ES-I3 (cell line): ENCODE measurements at regions not wholly inside any gene's neighbourhood (a gene's known extent, or its start where the extent isn't known, plus 50 kb on each side); places are given as distances from the start of the nearest gene placed in this dataset.

Experiments
- H3K36me3 ChIP-seq: 2 replicates; pipeline ENCODE4 v1.6.1; 2013; ENCODE audit warnings: mild to moderate bottlenecking, low read length, control low read depth, moderate library complexity; ENCODE audit not compliant: insufficient read depth
- H3K4me1 ChIP-seq: 2 replicates; pipeline ENCODE4 v1.6.1; 2013; ENCODE audit warnings: mild to moderate bottlenecking, control low read depth, low read length; ENCODE audit not compliant: insufficient read depth
- H3K9ac ChIP-seq: 2 replicates; pipeline ENCODE4 v1.6.1; 2013; ENCODE audit warnings: low read depth, mild to moderate bottlenecking, low read length, moderate library complexity
- H3K9me3 ChIP-seq: 2 replicates; pipeline ENCODE4 v1.6.1; 2013; ENCODE audit warnings: mild to moderate bottlenecking, low read length, moderate library complexity; ENCODE audit not compliant: control insufficient read depth, insufficient read depth

GRCh38 chr3:116929505-116930222 is 220.1 kb downstream of the TUSC7 start:
- Histone ChIP-seq H3K4me1 (no peaks in the 10 kb centered on the region; the same call in 1 of the 2 replicates), H3K9me3 (no peaks in the 10 kb centered on the region), H3K9ac (no peak overlapping the region), H3K36me3 (no peaks in the 10 kb centered on the region)

- no peaks in the 10 kb centered on the region for H3K9me3 ChIP-seq
- no peaks in the 10 kb centered on the region for H3K36me3 ChIP-seq
- no peak overlapping the region for H3K9ac ChIP-seq
- no peaks in the 10 kb centered on the region; the same call in 1 of the 2 replicates for H3K4me1 ChIP-seq
These were observed 221.2 kb downstream of the TUSC7 start for GRCh38 chr3:116930786-116931185.

GRCh38 chr3:116939091-116939490 is 229.5 kb downstream of the TUSC7 start:
- 0 out of 2 replicates have a peak, but pooled peaks cover 4% of the 10 kb centered on the region for H3K9me3 ChIP-seq
- no peaks in the 10 kb centered on the region for H3K4me1 ChIP-seq
- H3K9ac ChIP-seq: no peak overlapping the region
- no peaks in the 10 kb centered on the region for H3K36me3 ChIP-seq

- Histone ChIP-seq H3K9me3 (0 out of 2 replicates have a peak, but pooled peaks cover 4% of the 10 kb centered on the region), H3K9ac (no peak overlapping the region), H3K4me1 (no peaks in the 10 kb centered on the region), H3K36me3 (no peaks in the 10 kb centered on the region)
These were observed 230.0 kb downstream of the TUSC7 start for GRCh38 chr3:116939550-116939949.

GRCh38 chr3:116940719-116941118 is 231.1 kb downstream of the TUSC7 start:
- Histone ChIP-seq H3K9ac (no peak overlapping the region), H3K9me3 (0 out of 2 replicates have a peak, but pooled peaks cover 4% of the 10 kb centered on the region), H3K4me1 (no peaks in the 10 kb centered on the region), H3K36me3 (no peaks in the 10 kb centered on the region)

GRCh38 chr3:116946376-116946775 is 236.8 kb downstream of the TUSC7 start:
- H3K9ac ChIP-seq: no peak overlapping the region
- H3K4me1 ChIP-seq: peaks cover 6% of the 10 kb centered on the region; the same call in 1 of the 2 replicates
- H3K9me3 ChIP-seq: no peaks in the 10 kb centered on the region
- no peaks in the 10 kb centered on the region for H3K36me3 ChIP-seq

- H3K9ac ChIP-seq: no peak overlapping the region
- H3K4me1 ChIP-seq: peaks cover 6% of the 10 kb centered on the region; the same call in 1 of the 2 replicates
- H3K9me3 ChIP-seq: no peaks in the 10 kb centered on the region
- no peaks in the 10 kb centered on the region for H3K36me3 ChIP-seq
These were observed 237.6 kb downstream of the TUSC7 start for GRCh38 chr3:116947148-116947547.

- H3K9ac ChIP-seq: no peak overlapping the region
- H3K36me3 ChIP-seq: no peaks in the 10 kb centered on the region
- peaks cover 6% of the 10 kb centered on the region; the same call in 1 of the 2 replicates for H3K4me1 ChIP-seq
- no peaks in the 10 kb centered on the region for H3K9me3 ChIP-seq
These were observed 238.2 kb downstream of the TUSC7 start for GRCh38 chr3:116947809-116948208.

GRCh38 chr3:116950301-116951055 is 240.9 kb downstream of the TUSC7 start:
- no peaks in the 10 kb centered on the region for H3K9me3 ChIP-seq
- no peaks in the 10 kb centered on the region for H3K36me3 ChIP-seq
- no peak overlapping the region for H3K9ac ChIP-seq
- H3K4me1 ChIP-seq: peaks cover 6% of the 10 kb centered on the region; the same call in 1 of the 2 replicates

- Histone ChIP-seq H3K9ac (no peak overlapping the region), H3K36me3 (no peaks in the 10 kb centered on the region), H3K9me3 (no peaks in the 10 kb centered on the region), H3K4me1 (peaks cover 6% of the 10 kb centered on the region; the same call in 1 of the 2 replicates)
These were observed 242.0 kb downstream of the TUSC7 start for GRCh38 chr3:116951610-116952009.

- no peak overlapping the region for H3K9ac ChIP-seq
- H3K36me3 ChIP-seq: no peaks in the 10 kb centered on the region
- no peaks in the 10 kb centered on the region for H3K9me3 ChIP-seq
- H3K4me1 ChIP-seq: no peaks in the 10 kb centered on the region
These were observed 248.7 kb downstream of the TUSC7 start for GRCh38 chr3:116958291-116958690.

- Histone ChIP-seq H3K9ac (no peak overlapping the region), H3K9me3 (no peaks in the 10 kb centered on the region), H3K4me1 (no peaks in the 10 kb centered on the region), H3K36me3 (no peaks in the 10 kb centered on the region)
These were observed 251.5 kb downstream of the TUSC7 start for GRCh38 chr3:116961106-116961505.

GRCh38 chr3:116963802-116964201 is 254.2 kb downstream of the TUSC7 start:
- Histone ChIP-seq H3K9ac (no peak overlapping the region), H3K9me3 (no peaks in the 10 kb centered on the region), H3K36me3 (no peaks in the 10 kb centered on the region), H3K4me1 (no peaks in the 10 kb centered on the region)

GRCh38 chr3:116966649-116967048 is 257.1 kb downstream of the TUSC7 start:
- Histone ChIP-seq H3K9me3 (no peaks in the 10 kb centered on the region), H3K9ac (no peak overlapping the region), H3K4me1 (no peaks in the 10 kb centered on the region), H3K36me3 (no peaks in the 10 kb centered on the region)

- Histone ChIP-seq H3K9ac (no peak overlapping the region), H3K9me3 (no peaks in the 10 kb centered on the region), H3K4me1 (no peaks in the 10 kb centered on the region), H3K36me3 (no peaks in the 10 kb centered on the region)
These were observed 259.6 kb downstream of the TUSC7 start for GRCh38 chr3:116969135-116969534.
